BE2C (cell line): ENCODE measurements at regions not wholly inside any gene's neighbourhood (a gene's known extent, or its start where the extent isn't known, plus 50 kb on each side); places are given as distances from the start of the nearest gene placed in this dataset.

ENCODE experiments used
- DNase-seq: peaks from one replicate; pipeline ENCODE4 v3.0.0-alpha.2; 2020
- H3K27me3 ChIP-seq: fragments of 250-450 bp; sonication (Bioruptor Pico); 2 replicates; pipeline ENCODE4 v1.5.1; 2020; ENCODE audit warnings: mild to moderate bottlenecking
- H3K36me3 ChIP-seq: fragments of 250-450 bp; sonication (Bioruptor Pico); 2 replicates; pipeline ENCODE4 v1.5.1; 2020; ENCODE audit warnings: mild to moderate bottlenecking
- H3K4me1 ChIP-seq: fragments of 250-450 bp; sonication (Bioruptor Pico); 2 replicates; pipeline ENCODE4 v1.5.1; 2020
- H3K4me3 ChIP-seq: 2 replicates; pipeline ENCODE4 v1.5.1; 2011; ENCODE audit warnings: low read depth, low read length
- H3K9me3 ChIP-seq: fragments of 250-450 bp; sonication (Bioruptor Pico); 2 replicates; pipeline ENCODE4 v1.5.1; 2020
- CTCF ChIP-seq: IDR thresholded peaks from 2 replicates; pipeline ENCODE4 v1.5.1; 2012; ENCODE audit warnings: mild to moderate bottlenecking, low read depth, low read length

GRCh38 chr5:159620853-159621540 is 290.7 kb upstream of the IL12B start:
- Histone ChIP-seq H3K27me3 (no peaks in the 10 kb centered on the region; the same call in 1 of the 2 replicates), H3K36me3 (no peaks in the 10 kb centered on the region), H3K4me1 (no peaks in the 10 kb centered on the region), H3K4me3 (no peak overlapping the region), H3K9me3 (no peaks in the 10 kb centered on the region)
- DNase-seq, result peak; percentile 17
- TF ChIP-seq CTCF, result no peak

- no peak for DNase-seq
- H3K4me3 ChIP-seq, result no peak overlapping the region
- no peaks in the 10 kb centered on the region for H3K27me3 ChIP-seq
These were observed 287.6 kb upstream of the ADRA1B start for GRCh38 chr5:159628703-159629102.

GRCh38 chr5:159629158-159629557 is 287.1 kb upstream of the ADRA1B start:
- Histone ChIP-seq H3K36me3 (no peaks in the 10 kb centered on the region), H3K4me1 (no peaks in the 10 kb centered on the region), H3K9me3 (no peaks in the 10 kb centered on the region), H3K4me3 (no peak overlapping the region), H3K27me3 (no peaks in the 10 kb centered on the region)
- DNase-seq, result no peak
- TF ChIP-seq CTCF, result no peak

More at GRCh38 chr5:159628703-159629102, 287.6 kb upstream of the ADRA1B start:
- no peak for TF ChIP-seq CTCF
- no peaks in the 10 kb centered on the region for H3K9me3 ChIP-seq
- H3K4me1 ChIP-seq, result no peaks in the 10 kb centered on the region
- no peaks in the 10 kb centered on the region for H3K36me3 ChIP-seq

GRCh38 chr5:159630545-159630944 is 285.7 kb upstream of the ADRA1B start:
- H3K9me3 ChIP-seq, result no peaks in the 10 kb centered on the region
- no peaks in the 10 kb centered on the region for H3K4me1 ChIP-seq
- DNase-seq, result no peak
- no peak for TF ChIP-seq CTCF
- no peaks in the 10 kb centered on the region for H3K27me3 ChIP-seq
- no peaks in the 10 kb centered on the region for H3K36me3 ChIP-seq
- H3K4me3 ChIP-seq, result no peak overlapping the region

GRCh38 chr5:159631001-159631400 is 285.3 kb upstream of the ADRA1B start:
- no peaks in the 10 kb centered on the region for H3K36me3 ChIP-seq
- H3K4me1 ChIP-seq, result no peaks in the 10 kb centered on the region
- DNase-seq, result no peak
- H3K9me3 ChIP-seq, result no peaks in the 10 kb centered on the region
- no peaks in the 10 kb centered on the region for H3K27me3 ChIP-seq
- no peak overlapping the region for H3K4me3 ChIP-seq
- no peak for TF ChIP-seq CTCF

DNA sequence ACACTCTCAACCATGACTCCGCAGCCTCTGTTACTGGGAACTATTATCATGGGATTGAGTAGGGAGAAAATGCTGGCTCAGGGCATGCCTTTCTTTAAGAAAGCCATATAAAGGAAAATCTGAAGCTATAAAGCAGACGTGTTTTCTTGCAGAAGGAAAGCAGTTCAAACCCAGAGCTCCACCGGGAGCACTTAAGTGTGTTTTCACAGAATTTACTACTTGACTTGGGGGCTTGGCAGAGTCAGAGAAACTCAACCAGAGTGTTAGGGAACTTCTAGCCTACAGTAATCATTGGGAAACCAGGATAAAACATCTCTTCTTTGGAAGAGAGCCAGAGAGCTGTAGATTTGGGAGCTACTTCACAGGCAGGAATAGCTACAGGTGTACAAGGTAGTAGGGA is 283.4 kb upstream of the ADRA1B start:
- no peak for DNase-seq
- Histone ChIP-seq H3K4me3 (no peak overlapping the region), H3K4me1 (no peaks in the 10 kb centered on the region), H3K27me3 (no peaks in the 10 kb centered on the region; the same call in 1 of the 2 replicates), H3K9me3 (no peaks in the 10 kb centered on the region), H3K36me3 (no peaks in the 10 kb centered on the region)
- no peak for TF ChIP-seq CTCF
